ENCODE measurements at regions not wholly inside any gene's neighbourhood (a gene's known extent, or its start where the extent isn't known, plus 50 kb on each side); places are given as distances from the start of the nearest gene placed in this dataset.

DNA sequence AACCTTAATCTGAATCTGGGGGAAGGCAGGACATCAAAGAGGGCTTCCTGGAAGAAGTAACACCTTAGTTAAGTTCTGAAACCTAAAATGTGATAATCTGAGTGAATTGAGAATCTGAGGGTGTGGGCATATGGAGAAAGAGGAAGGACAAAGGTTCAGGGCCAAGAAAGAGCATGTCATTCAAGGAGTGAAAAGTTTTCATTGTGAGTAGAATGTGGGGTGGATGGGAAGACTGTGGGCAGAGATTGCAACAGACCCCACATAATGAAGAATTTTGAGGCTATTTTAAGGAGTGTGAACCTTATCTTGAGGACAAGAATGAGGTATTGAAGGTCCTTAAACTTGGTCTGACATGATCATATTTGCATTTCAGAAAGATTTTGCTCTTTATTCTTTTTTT lies 227.2 kb downstream of the PTGER3 start:
- H3K4me2 ChIP-seq (ENCODE audit: insufficient read depth, low read length), result no peak overlapping the region
- H3K79me2 ChIP-seq (ENCODE audit: insufficient read depth, low read length), result no peaks in the 10 kb centered on the region
- H3K27me3 ChIP-seq (ENCODE audit: insufficient read depth, low read length), result no peaks in the 10 kb centered on the region
- H4K20me1 ChIP-seq (ENCODE audit: insufficient read depth, low read length), result no peaks in the 10 kb centered on the region
- H2AFZ ChIP-seq (ENCODE audit: low read length), result no peak overlapping the region
- H3K27ac ChIP-seq (ENCODE audit: low read depth, low read length), result no peak overlapping the region
- no peak for DNase-seq (ENCODE audit: insufficient read length, low spot score, missing footprints)
- no peak overlapping the region for H3K4me3 ChIP-seq (ENCODE audit: insufficient read depth, low read length)
- no peaks in the 10 kb centered on the region for H3K36me3 ChIP-seq (ENCODE audit: insufficient read depth, low read length)
- H3K4me1 ChIP-seq (ENCODE audit: insufficient read depth, low read length), result no peaks in the 10 kb centered on the region
- TF ChIP-seq, protein P1, sequence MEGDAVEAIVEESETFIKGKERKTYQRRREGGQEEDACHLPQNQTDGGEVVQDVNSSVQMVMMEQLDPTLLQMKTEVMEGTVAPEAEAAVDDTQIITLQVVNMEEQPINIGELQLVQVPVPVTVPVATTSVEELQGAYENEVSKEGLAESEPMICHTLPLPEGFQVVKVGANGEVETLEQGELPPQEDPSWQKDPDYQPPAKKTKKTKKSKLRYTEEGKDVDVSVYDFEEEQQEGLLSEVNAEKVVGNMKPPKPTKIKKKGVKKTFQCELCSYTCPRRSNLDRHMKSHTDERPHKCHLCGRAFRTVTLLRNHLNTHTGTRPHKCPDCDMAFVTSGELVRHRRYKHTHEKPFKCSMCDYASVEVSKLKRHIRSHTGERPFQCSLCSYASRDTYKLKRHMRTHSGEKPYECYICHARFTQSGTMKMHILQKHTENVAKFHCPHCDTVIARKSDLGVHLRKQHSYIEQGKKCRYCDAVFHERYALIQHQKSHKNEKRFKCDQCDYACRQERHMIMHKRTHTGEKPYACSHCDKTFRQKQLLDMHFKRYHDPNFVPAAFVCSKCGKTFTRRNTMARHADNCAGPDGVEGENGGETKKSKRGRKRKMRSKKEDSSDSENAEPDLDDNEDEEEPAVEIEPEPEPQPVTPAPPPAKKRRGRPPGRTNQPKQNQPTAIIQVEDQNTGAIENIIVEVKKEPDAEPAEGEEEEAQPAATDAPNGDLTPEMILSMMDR (IDR thresholded peaks at IDR 0.05; ENCODE audit: extremely low read depth, low read depth, low read length), result no peak
- no peaks in the 10 kb centered on the region for H3K9me3 ChIP-seq (ENCODE audit: low read depth, low read length)

DNA sequence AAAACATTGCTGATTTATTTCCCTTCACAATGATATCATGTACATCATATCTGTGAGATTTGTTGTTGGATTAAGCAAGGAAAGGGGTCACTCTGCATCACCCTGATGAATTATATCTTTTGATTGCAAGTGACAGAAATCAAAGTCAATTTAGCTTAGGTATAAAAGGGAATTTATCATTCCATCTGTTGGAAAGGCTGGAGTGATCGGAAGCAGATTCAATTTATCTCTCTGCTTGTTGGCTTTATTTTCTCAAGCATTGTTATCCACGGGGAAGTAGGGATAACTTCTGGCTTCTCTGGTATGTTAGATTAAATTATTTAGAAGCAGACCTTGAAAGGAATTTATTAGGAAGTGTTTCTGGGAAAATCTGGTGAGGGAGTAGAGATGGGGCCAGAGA lies 226.6 kb downstream of the PTGER3 start:
- Histone ChIP-seq H3K27me3 (ENCODE audit: insufficient read depth, low read length) (no peaks in the 10 kb centered on the region), H3K4me1 (ENCODE audit: insufficient read depth, low read length) (no peaks in the 10 kb centered on the region), H3K79me2 (ENCODE audit: insufficient read depth, low read length) (no peaks in the 10 kb centered on the region), H2AFZ (ENCODE audit: low read length) (no peak overlapping the region), H3K27ac (ENCODE audit: low read depth, low read length) (no peak overlapping the region), H3K9me3 (ENCODE audit: low read depth, low read length) (no peaks in the 10 kb centered on the region), H3K36me3 (ENCODE audit: insufficient read depth, low read length) (no peaks in the 10 kb centered on the region), H4K20me1 (ENCODE audit: insufficient read depth, low read length) (no peaks in the 10 kb centered on the region), H3K4me2 (ENCODE audit: insufficient read depth, low read length) (no peak overlapping the region), H3K4me3 (ENCODE audit: insufficient read depth, low read length) (no peak overlapping the region)
- TF ChIP-seq, protein P1 (IDR thresholded peaks at IDR 0.05; ENCODE audit: extremely low read depth, low read depth, low read length), result no peak
- DNase-seq (ENCODE audit: insufficient read length, low spot score, missing footprints), result no peak

DNA sequence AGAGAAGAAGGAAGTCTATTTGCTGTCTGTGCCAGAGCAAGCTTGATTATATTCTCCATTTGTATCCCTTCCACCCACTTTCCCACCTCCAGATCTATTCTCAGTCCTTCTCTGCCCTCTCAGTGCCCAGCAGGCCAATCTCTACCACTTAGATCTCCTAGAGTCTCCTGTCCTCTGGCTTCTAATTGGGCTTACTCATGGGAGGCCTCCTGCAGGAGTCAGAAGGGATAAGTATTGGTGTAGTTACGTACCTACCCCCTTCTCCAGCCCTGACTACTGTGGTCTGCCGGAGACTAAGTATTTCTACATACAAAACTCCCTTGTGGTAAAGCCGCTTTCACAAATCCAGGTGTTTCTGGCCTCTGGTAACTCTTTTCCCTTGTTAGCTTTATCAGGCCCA lies 221.2 kb downstream of the PTGER3 start:
- H3K27me3 ChIP-seq (ENCODE audit: insufficient read depth, low read length), result no peaks in the 10 kb centered on the region
- H3K36me3 ChIP-seq (ENCODE audit: insufficient read depth, low read length), result no peaks in the 10 kb centered on the region
- H3K4me3 ChIP-seq (ENCODE audit: insufficient read depth, low read length), result no peak overlapping the region
- no peak overlapping the region for H3K27ac ChIP-seq (ENCODE audit: low read depth, low read length)
- H3K4me1 ChIP-seq (ENCODE audit: insufficient read depth, low read length), result no peaks in the 10 kb centered on the region
- TF ChIP-seq, protein P1 (IDR thresholded peaks at IDR 0.05; ENCODE audit: extremely low read depth, low read depth, low read length), result no peak
- peak; percentile 67 for DNase-seq (ENCODE audit: insufficient read length, low spot score, missing footprints)
- no peak overlapping the region for H3K4me2 ChIP-seq (ENCODE audit: insufficient read depth, low read length)
- H4K20me1 ChIP-seq (ENCODE audit: insufficient read depth, low read length), result no peaks in the 10 kb centered on the region
- no peaks in the 10 kb centered on the region for H3K9me3 ChIP-seq (ENCODE audit: low read depth, low read length)
- no peak overlapping the region for H2AFZ ChIP-seq (ENCODE audit: low read length)
- no peaks in the 10 kb centered on the region for H3K79me2 ChIP-seq (ENCODE audit: insufficient read depth, low read length)

DNA sequence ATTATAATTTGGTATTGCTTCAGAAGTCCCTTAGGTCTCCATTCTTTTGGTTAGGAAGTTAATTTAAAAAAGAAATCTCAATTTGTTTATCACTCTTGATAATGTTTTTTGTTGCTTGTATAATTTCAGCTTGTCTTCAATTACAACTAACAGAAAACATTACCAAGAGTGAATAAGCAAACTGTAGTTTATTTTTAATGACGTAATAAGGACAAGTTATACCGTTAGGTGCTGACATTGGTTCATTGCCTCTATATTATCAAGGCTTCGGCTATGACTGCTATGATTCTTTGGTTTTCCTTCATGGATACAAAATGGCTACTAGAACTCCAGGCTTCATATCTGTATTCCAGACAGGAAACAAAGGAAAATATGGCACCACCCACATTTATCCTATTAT lies 220.6 kb downstream of the PTGER3 start:
- TF ChIP-seq, protein P1 (IDR thresholded peaks at IDR 0.05; ENCODE audit: extremely low read depth, low read depth, low read length), result no peak

More for the DNA sequence above, 220.6 kb downstream of the PTGER3 start:
- Histone ChIP-seq H3K79me2 (ENCODE audit: insufficient read depth, low read length) (no peaks in the 10 kb centered on the region), H3K27me3 (ENCODE audit: insufficient read depth, low read length) (no peaks in the 10 kb centered on the region), H3K4me2 (ENCODE audit: insufficient read depth, low read length) (no peak overlapping the region), H3K4me1 (ENCODE audit: insufficient read depth, low read length) (no peaks in the 10 kb centered on the region), H3K9me3 (ENCODE audit: low read depth, low read length) (no peaks in the 10 kb centered on the region), H3K27ac (ENCODE audit: low read depth, low read length) (no peak overlapping the region), H2AFZ (ENCODE audit: low read length) (no peak overlapping the region), H4K20me1 (ENCODE audit: insufficient read depth, low read length) (no peaks in the 10 kb centered on the region), H3K36me3 (ENCODE audit: insufficient read depth, low read length) (no peaks in the 10 kb centered on the region), H3K4me3 (ENCODE audit: insufficient read depth, low read length) (no peak overlapping the region)
- no peak for DNase-seq (ENCODE audit: insufficient read length, low spot score, missing footprints)

Measured in osteoblast (primary cell).